ENCODE measurements at regions not wholly inside any gene's neighbourhood (a gene's known extent, or its start where the extent isn't known, plus 50 kb on each side); places are given as distances from the start of the nearest gene placed in this dataset.

DNA sequence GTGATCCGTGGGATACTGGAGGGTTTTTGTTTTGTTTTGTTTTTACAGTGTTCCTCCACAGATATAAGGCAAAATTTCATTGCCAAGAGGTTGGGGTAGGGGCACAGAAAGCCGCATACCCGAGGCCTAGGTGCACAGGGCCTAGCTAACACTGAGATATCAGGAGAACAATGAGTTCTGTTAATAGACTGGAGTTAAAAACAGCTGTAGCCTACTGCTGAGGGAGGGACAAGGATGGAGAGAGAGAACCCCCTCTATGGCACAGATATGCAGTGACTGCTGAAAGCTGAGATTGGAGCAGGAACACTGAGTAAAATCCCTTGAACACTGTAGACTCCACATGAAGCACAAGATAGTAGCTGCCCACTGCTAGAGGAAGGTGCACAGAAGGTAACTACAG is 53.1 kb upstream of the MAP3K13 start:
- ChIA-PET POLR2A (no interaction called here), CTCF (interaction anchor here (1.0 to 3.3 kb wide), 6 partner anchors 23 to 435 kb away, joined by 3 to 14 read pairs (median 5); no protein-coding TSS in a partner anchor)
- Histone ChIP-seq H3K9me3 (no peaks in the 10 kb centered on the region), H3K9me2 (no peaks in the 10 kb centered on the region), H3K4me3 (ENCODE audit: low read depth in 2 of 2, low read length in 1 of 2) (no peak overlapping the region), H3K36me3 (replicated peaks in 1 of 2; ENCODE audit: control insufficient read depth in 1 of 2, insufficient read depth in 2 of 2, low read length in 1 of 2) (peaks cover 0 to 13% of the 10 kb centered on the region in 2 experiments), H3K27me3 (ENCODE audit: insufficient read depth) (no peaks in the 10 kb centered on the region), H3F3A (replicated peaks; ENCODE audit: insufficient read depth) (no peaks in the 10 kb centered on the region), H2AFZ (ENCODE audit: low read depth) (no peak overlapping the region), H3K4me2 (no peak overlapping the region), H3K9ac (no peak overlapping the region), H3K79me2 (ENCODE audit: insufficient read depth) (no peaks in the 10 kb centered on the region), H3K27ac (ENCODE audit: low read depth in 2 of 2, low read length in 1 of 2) (no peak overlapping the region), H3K4me1 (ENCODE audit: control insufficient read depth in 1 of 2, insufficient read depth in 2 of 2, low read depth in 1 of 2, low read length in 1 of 2) (no peaks in the 10 kb centered on the region), H4K20me1 (ENCODE audit: insufficient read depth) (no peaks in the 10 kb centered on the region)
- TF ChIP-seq, protein P1, sequence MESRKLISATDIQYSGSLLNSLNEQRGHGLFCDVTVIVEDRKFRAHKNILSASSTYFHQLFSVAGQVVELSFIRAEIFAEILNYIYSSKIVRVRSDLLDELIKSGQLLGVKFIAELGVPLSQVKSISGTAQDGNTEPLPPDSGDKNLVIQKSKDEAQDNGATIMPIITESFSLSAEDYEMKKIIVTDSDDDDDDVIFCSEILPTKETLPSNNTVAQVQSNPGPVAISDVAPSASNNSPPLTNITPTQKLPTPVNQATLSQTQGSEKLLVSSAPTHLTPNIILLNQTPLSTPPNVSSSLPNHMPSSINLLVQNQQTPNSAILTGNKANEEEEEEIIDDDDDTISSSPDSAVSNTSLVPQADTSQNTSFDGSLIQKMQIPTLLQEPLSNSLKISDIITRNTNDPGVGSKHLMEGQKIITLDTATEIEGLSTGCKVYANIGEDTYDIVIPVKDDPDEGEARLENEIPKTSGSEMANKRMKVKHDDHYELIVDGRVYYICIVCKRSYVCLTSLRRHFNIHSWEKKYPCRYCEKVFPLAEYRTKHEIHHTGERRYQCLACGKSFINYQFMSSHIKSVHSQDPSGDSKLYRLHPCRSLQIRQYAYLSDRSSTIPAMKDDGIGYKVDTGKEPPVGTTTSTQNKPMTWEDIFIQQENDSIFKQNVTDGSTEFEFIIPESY (IDR thresholded peaks at IDR 0.05; ENCODE audit: borderline replicate concordance, low read depth), result no peak
- TF ChIP-seq RCOR1 (IDR thresholded peaks at IDR 0.05; ENCODE audit: low read length) (no peak), FOSL2 (IDR thresholded peaks at IDR 0.05; ENCODE audit: borderline replicate concordance, low read depth) (no peak), TCF12 (IDR thresholded peaks at IDR 0.05) (no peak), RAD21 (IDR thresholded peaks at IDR 0.05; ENCODE audit: low read length) (no peak)
- DNase-seq, result no peak
- WGBS (ENCODE audit: low lambda C conversion rate), result 73% methylated on average over 3 of the region's 3 CpGs

DNA sequence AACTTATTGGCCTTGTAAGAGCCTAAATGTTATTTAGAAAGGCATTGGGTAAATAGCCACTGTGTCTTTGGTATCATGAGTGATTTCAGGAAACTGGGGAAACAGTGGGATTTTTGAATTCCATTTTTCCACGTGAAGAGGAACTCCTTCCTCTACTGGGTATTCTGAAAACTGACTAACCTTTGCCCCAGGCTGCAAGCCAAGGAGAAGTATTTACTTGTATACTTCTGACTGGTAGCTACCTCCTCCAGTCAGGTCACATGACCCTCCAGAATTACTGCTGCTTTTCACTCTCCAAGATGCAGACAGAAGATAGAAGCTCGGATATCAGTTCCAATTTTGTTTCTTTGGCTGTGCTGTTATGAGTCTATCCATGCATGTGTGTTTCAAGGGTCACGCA is 50.9 kb upstream of the MAP3K13 start:
- H3K4me3 ChIP-seq (ENCODE audit: low read depth in 2 of 2, low read length in 1 of 2), result no peak overlapping the region
- TF ChIP-seq, protein P2, sequence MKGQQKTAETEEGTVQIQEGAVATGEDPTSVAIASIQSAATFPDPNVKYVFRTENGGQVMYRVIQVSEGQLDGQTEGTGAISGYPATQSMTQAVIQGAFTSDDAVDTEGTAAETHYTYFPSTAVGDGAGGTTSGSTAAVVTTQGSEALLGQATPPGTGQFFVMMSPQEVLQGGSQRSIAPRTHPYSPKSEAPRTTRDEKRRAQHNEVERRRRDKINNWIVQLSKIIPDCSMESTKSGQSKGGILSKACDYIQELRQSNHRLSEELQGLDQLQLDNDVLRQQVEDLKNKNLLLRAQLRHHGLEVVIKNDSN (IDR thresholded peaks at IDR 0.05; ENCODE audit: borderline replicate concordance, low read depth), result 0 out of 2 replicates have a peak, but pooled peaks have one; percentile 14
- no peak for TF ChIP-seq JUND (IDR thresholded peaks at IDR 0.05)
- no peak for DNase-seq
- H3K9ac ChIP-seq, result no peak overlapping the region
- peaks cover 0 to 6% of the 10 kb centered on the region in 2 experiments for H3K36me3 ChIP-seq (replicated peaks in 1 of 2; ENCODE audit: control insufficient read depth in 1 of 2, insufficient read depth in 2 of 2, low read length in 1 of 2)
- CTCF ChIA-PET, result interaction anchor here (0.6 kb wide), 1 partner anchor 148 kb away, joined by 3 read pairs; no protein-coding TSS in a partner anchor
- H2AFZ ChIP-seq (ENCODE audit: low read depth), result no peak overlapping the region
- no peak overlapping the region for H3K4me2 ChIP-seq
- POLR2A ChIA-PET, result no interaction called here
- WGBS (ENCODE audit: low lambda C conversion rate), result 74% methylated on average over 3 of the region's 3 CpGs
- H3K4me1 ChIP-seq (ENCODE audit: control insufficient read depth in 1 of 2, insufficient read depth in 2 of 2, low read depth in 1 of 2, low read length in 1 of 2), result no peaks in the 10 kb centered on the region
- no peaks in the 10 kb centered on the region for H3K79me2 ChIP-seq (ENCODE audit: insufficient read depth)
- no peaks in the 10 kb centered on the region for H3K9me2 ChIP-seq
- H3K9me3 ChIP-seq, result no peaks in the 10 kb centered on the region
- H4K20me1 ChIP-seq (ENCODE audit: insufficient read depth), result no peaks in the 10 kb centered on the region
- no peak overlapping the region for H3K27ac ChIP-seq (ENCODE audit: low read depth in 2 of 2, low read length in 1 of 2)
- H3K27me3 ChIP-seq (ENCODE audit: insufficient read depth), result no peaks in the 10 kb centered on the region
- no peaks in the 10 kb centered on the region for H3F3A ChIP-seq (replicated peaks; ENCODE audit: insufficient read depth)

All from SK-N-SH (cell line).